Left lung (tissue), 4 donors: ENCODE measurements at regions not wholly inside any gene's neighbourhood (a gene's known extent, or its start where the extent isn't known, plus 50 kb on each side); places are given as distances from the start of the nearest gene placed in this dataset.

Source experiments
- ATAC-seq: fragments of 200-7000 bp; cut with Tn5 transposase; one replicate; pipeline ENCODE4 v1.9.1; 2020; ENCODE audit warnings: moderate library complexity
- DNase-seq, 4 donors: peaks; one replicate each; pipeline ENCODE4 v3.0.0-alpha.2; 2013 to 2020
- H3K27ac ChIP-seq, 2 donors: fragments of 200-600 bp; sonication (generic) in 1 of 2; one replicate each; pipeline versions ENCODE4 v1.5.0 to v1.8.0; 2020 to 2021
- H3K27me3 ChIP-seq, 2 donors: fragments of 200-600 bp; sonication (generic) in 1 of 2; one replicate each; pipeline versions ENCODE4 v1.5.0 to v1.8.0; 2020 to 2021
- H3K36me3 ChIP-seq, 2 donors: fragments of 200-600 bp; sonication (generic) in 1 of 2; one replicate each; pipeline versions ENCODE4 v1.5.0 to v1.8.0; 2020 to 2021
- H3K4me1 ChIP-seq, 2 donors: fragments of 200-600 bp; one replicate each; pipeline ENCODE4 v1.8.0; 2021
- H3K4me3 ChIP-seq, 2 donors: fragments of 200-600 bp; sonication (generic) in 1 of 2; one replicate each; pipeline versions ENCODE4 v1.5.0 to v1.8.0; 2020 to 2021; ENCODE audit warnings: mild to moderate bottlenecking in 1 of 2
- H3K9me3 ChIP-seq, 2 donors: fragments of 200-600 bp; sonication (generic) in 1 of 2; one replicate each; pipeline versions ENCODE4 v1.5.0 to v1.8.0; 2020 to 2021
- CTCF ChIP-seq, 2 donors: fragments of 200-600 bp; sonication (generic) in 1 of 2; IDR thresholded peaks; one replicate each; pipeline versions ENCODE4 v1.5.0 to v1.8.0; 2021; ENCODE audit warnings: antibody characterized with exemption in 2 of 2
- intact Hi-C, 2 donors: fragments of 100-400 bp; cut with DNase I; formaldehyde crosslinking; loops; one replicate each; pipeline versions ENCODE4 v1.11.2 to v1.14.2; 2022
- donor health status: DM: no; HTN: yes; CAD: no.
- donor health status: DM: no; HTN: no; CAD: no.

GRCh38 chr16:7998789-7999453 lies 591.4 kb downstream of the TMEM114 start:
- no peaks in the 10 kb centered on the region for H3K27me3 ChIP-seq
- no peak for ATAC-seq
- H3K9me3 ChIP-seq, result peaks cover 0 to 7% of the 10 kb centered on the region in 2 donors
- TF ChIP-seq CTCF (IDR thresholded peaks at IDR 0.05), result no peak
- H3K36me3 ChIP-seq, result no peaks in the 10 kb centered on the region
- DNase-seq, result no peak
- H3K4me3 ChIP-seq, result no peak overlapping the region
- intact Hi-C loops, result no loop called here
- H3K4me1 ChIP-seq, result no peaks in the 10 kb centered on the region
- H3K27ac ChIP-seq, result no peak overlapping the region

DNA sequence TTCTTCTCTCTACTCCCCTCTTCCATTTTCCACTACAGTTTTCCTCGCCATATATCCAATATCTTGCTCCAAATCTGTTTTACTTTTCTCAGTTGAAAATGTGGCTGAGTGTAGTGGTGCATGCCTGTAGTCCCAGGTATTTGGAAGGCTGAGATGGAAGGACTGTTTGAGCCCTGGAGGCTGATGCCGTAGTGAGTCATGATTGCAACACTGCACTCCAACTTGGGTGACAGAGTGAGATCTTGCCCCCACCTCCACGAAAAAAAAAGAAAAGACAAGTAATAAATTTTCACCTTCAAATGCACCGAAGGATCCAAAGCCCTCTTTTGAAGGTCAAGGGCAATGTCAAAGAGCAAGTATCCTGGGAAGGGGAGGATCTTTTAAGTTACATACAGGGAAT lies 592.3 kb downstream of the TMEM114 start:
- no peak for DNase-seq
- no peak for TF ChIP-seq CTCF (IDR thresholded peaks at IDR 0.05)
- Histone ChIP-seq H3K27me3 (no peaks in the 10 kb centered on the region), H3K9me3 (peaks cover 0 to 7% of the 10 kb centered on the region in 2 donors), H3K27ac (no peak overlapping the region), H3K4me3 (no peak overlapping the region), H3K4me1 (no peaks in the 10 kb centered on the region), H3K36me3 (no peaks in the 10 kb centered on the region)
- intact Hi-C loops, result no loop called here
- no peak for ATAC-seq

- peak; percentile 91 for ATAC-seq
- Histone ChIP-seq H3K27me3 (no peaks in the 10 kb centered on the region), H3K27ac (no peak overlapping the region), H3K36me3 (no peaks in the 10 kb centered on the region), H3K4me3 (no peak overlapping the region), H3K9me3 (no peaks in the 10 kb centered on the region), H3K4me1 (no peaks in the 10 kb centered on the region)
- TF ChIP-seq CTCF (IDR thresholded peaks at IDR 0.05), result no peak
- DNase-seq, result peak in 1 of 4 donors; percentile 33
- intact Hi-C loops, result no loop called here
These were observed 597.7 kb downstream of the TMEM114 start for GRCh38 chr16:7992616-7993015.

- Histone ChIP-seq H3K4me3 (no peak overlapping the region), H3K27ac (no peak overlapping the region), H3K9me3 (no peaks in the 10 kb centered on the region), H3K36me3 (no peaks in the 10 kb centered on the region), H3K4me1 (no peaks in the 10 kb centered on the region), H3K27me3 (no peaks in the 10 kb centered on the region)
- DNase-seq (no peak), ATAC-seq (no peak)
- intact Hi-C loops, result no loop called here
- no peak for TF ChIP-seq CTCF (IDR thresholded peaks at IDR 0.05)
These were observed 599.6 kb downstream of the TMEM114 start for GRCh38 chr16:7990626-7991260.

DNA sequence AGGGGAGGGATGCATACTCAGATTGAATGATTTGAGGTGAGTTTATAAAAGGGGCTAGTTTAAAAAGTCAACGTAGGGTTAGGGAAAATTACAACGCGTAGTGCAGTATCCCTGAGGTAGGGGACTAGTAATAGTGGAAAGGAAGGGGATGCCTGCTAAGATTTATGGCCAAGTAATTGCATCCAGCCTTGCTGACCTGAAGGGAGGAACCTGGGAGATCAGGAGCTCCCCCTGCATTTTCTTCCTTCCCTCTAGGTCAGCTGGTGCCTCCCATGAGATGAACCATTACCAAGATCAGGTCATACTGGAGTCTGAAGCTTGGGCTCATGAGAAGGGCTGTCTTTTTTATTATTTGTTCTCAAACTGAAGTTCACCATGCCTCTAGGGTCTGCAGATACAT lies 606.6 kb downstream of the TMEM114 start:
- Histone ChIP-seq H3K4me3 (no peak overlapping the region), H3K27me3 (no peaks in the 10 kb centered on the region), H3K4me1 (no peaks in the 10 kb centered on the region), H3K9me3 (no peaks in the 10 kb centered on the region), H3K27ac (no peak overlapping the region), H3K36me3 (no peaks in the 10 kb centered on the region)
- TF ChIP-seq CTCF (IDR thresholded peaks at IDR 0.05), result no peak
- ATAC-seq (no peak), DNase-seq (no peak)
- intact Hi-C loops, result no loop called here
